Sigmoid colon (tissue), 6 donors: ENCODE measurements at regions not wholly inside any gene's neighbourhood (a gene's known extent, or its start where the extent isn't known, plus 50 kb on each side); places are given as distances from the start of the nearest gene placed in this dataset.

Experiments used
- DNase-seq: peaks from one replicate; pipeline ENCODE4 v3.0.0-alpha.2; 2019
- H3K27ac ChIP-seq, 4 donors: fragments of 200-600 bp; sonication (generic); one replicate each; pipeline ENCODE4 v1.5.1; 2016 to 2019; ENCODE audit warnings: mild to moderate bottlenecking in 1 of 4
- H3K27me3 ChIP-seq, 3 donors: fragments of 200-600 bp; sonication (generic); one replicate each; pipeline ENCODE4 v1.5.1; 2019; ENCODE audit warnings: mild to moderate bottlenecking in 1 of 3
- H3K36me3 ChIP-seq, 4 donors: fragments of 200-600 bp; sonication (generic); one replicate each; pipeline ENCODE4 v1.5.1; 2016 to 2019
- H3K4me1 ChIP-seq, 4 donors: fragments of 200-600 bp; sonication (generic); one replicate each; pipeline ENCODE4 v1.5.1; 2017 to 2019
- H3K4me3 ChIP-seq, 4 donors: fragments of 200-600 bp; sonication (generic); one replicate each; pipeline ENCODE4 v1.5.1; 2017 to 2019; ENCODE audit warnings: mild to moderate bottlenecking in 2 of 4, moderate library complexity in 1 of 4
- H3K9me3 ChIP-seq, 4 donors: fragments of 200-600 bp in 3 of 4; sonication (generic) in 3 of 4; one replicate each; pipeline versions ENCODE4 v1.5.1 to v1.6.1; 2013 to 2019
- CTCF ChIP-seq, 4 experiments: fragments of 450-650 bp in 3 of 4; fragments of 200-600 bp in 1 of 4; IDR thresholded peaks; one replicate each; pipeline ENCODE4 v1.5.1; 2016 to 2019; ENCODE audit warnings: antibody characterized with exemption in 4 of 4, mild to moderate bottlenecking in 3 of 4, moderate library complexity in 2 of 4
- EP300 ChIP-seq, 4 donors: sonication (generic); formaldehyde crosslinking; IDR thresholded peaks; one replicate each; pipeline ENCODE4 v1.6.1; 2017; ENCODE audit warnings: antibody characterized with exemption in 4 of 4
- POLR2A ChIP-seq, 2 donors: fragments of 450-650 bp; IDR thresholded peaks; one replicate each; pipeline ENCODE4 v1.6.1; 2016; ENCODE audit warnings: antibody characterized with exemption in 2 of 2, mild to moderate bottlenecking in 2 of 2, moderate library complexity in 2 of 2
- POLR2AphosphoS5 ChIP-seq, 4 donors: sonication (generic); formaldehyde crosslinking; IDR thresholded peaks; one replicate each; pipeline ENCODE4 v1.6.1; 2017; ENCODE audit warnings: antibody characterized with exemption in 4 of 4
- WGBS, 2 donors: extraction: QIAGEN DNeasy Blood & Tissue Kit; methylation state at CpG; one replicate each; pipeline ENCODE4 v1.1.7; 2013; 5-methylcytosine and 5-hydroxymethylcytosine counted together
- intact Hi-C: fragments of 100-400 bp; cut with DNase I; formaldehyde crosslinking; loops from one replicate; pipeline ENCODE4 v1.15.1; 2023
- donor health status: healthy with polysubstance abuse.
- donor health status: healthy.

GRCh38 chr12:115449526-115449925, 765.6 kb upstream of the TBX3 start:
- Histone ChIP-seq H3K4me1 (peaks cover 0 to 5% (median 2%) of the 10 kb centered on the region in 4 donors), H3K36me3 (no peaks in the 10 kb centered on the region), H3K4me3 (no peak overlapping the region), H3K9me3 (no peaks in the 10 kb centered on the region), H3K27me3 (peaks cover 0 to 27% (median 3%) of the 10 kb centered on the region in 3 donors), H3K27ac (no peak overlapping the region)
- DNase-seq: no peak
- no peak for TF ChIP-seq POLR2AphosphoS5 (IDR thresholded peaks at IDR 0.05)
- no peak for TF ChIP-seq CTCF (IDR thresholded peaks at IDR 0.05)
- TF ChIP-seq POLR2A (IDR thresholded peaks at IDR 0.05): no peak
- TF ChIP-seq EP300 (IDR thresholded peaks at IDR 0.05): no peak
- WGBS, 2 donors: 83 to 86% methylated on average over 5 of the region's 5 CpGs
- intact Hi-C loops: no loop called here

- WGBS, 2 donors: 78 to 91% methylated on average over 1 of the region's 1 CpG
- DNase-seq: no peak
- no peaks in the 10 kb centered on the region for H3K36me3 ChIP-seq
- H3K4me1 ChIP-seq: no peaks in the 10 kb centered on the region
- no peak for TF ChIP-seq POLR2A (IDR thresholded peaks at IDR 0.05)
- no peak for TF ChIP-seq POLR2AphosphoS5 (IDR thresholded peaks at IDR 0.05)
- TF ChIP-seq EP300 (IDR thresholded peaks at IDR 0.05): no peak
- TF ChIP-seq CTCF (IDR thresholded peaks at IDR 0.05): no peak
- H3K27me3 ChIP-seq: no peaks in the 10 kb centered on the region
- H3K27ac ChIP-seq: no peak overlapping the region
- intact Hi-C loops: no loop called here
- H3K4me3 ChIP-seq: no peak overlapping the region
- H3K9me3 ChIP-seq: no peaks in the 10 kb centered on the region
Measured at GRCh38 chr12:115444346-115444745, 760.4 kb upstream of the TBX3 start.

- intact Hi-C loops: no loop called here
- Histone ChIP-seq H3K36me3 (no peaks in the 10 kb centered on the region), H3K4me3 (no peak overlapping the region), H3K9me3 (no peaks in the 10 kb centered on the region), H3K27me3 (no peaks in the 10 kb centered on the region), H3K4me1 (no peaks in the 10 kb centered on the region), H3K27ac (no peak overlapping the region)
- TF ChIP-seq POLR2AphosphoS5 (IDR thresholded peaks at IDR 0.05): no peak
- TF ChIP-seq EP300 (IDR thresholded peaks at IDR 0.05): no peak
- no peak for TF ChIP-seq CTCF (IDR thresholded peaks at IDR 0.05)
- TF ChIP-seq POLR2A (IDR thresholded peaks at IDR 0.05): no peak
- no peak for DNase-seq
- 70 to 78% methylated on average over 4 of the region's 4 CpGs for WGBS, 2 donors
Measured at GRCh38 chr12:115443351-115443938, 759.5 kb upstream of the TBX3 start.

GRCh38 chr12:115440438-115440837, 756.5 kb upstream of the TBX3 start:
- no peak for TF ChIP-seq POLR2AphosphoS5 (IDR thresholded peaks at IDR 0.05)
- TF ChIP-seq CTCF (IDR thresholded peaks at IDR 0.05): no peak
- no peak for TF ChIP-seq POLR2A (IDR thresholded peaks at IDR 0.05)
- no peak for TF ChIP-seq EP300 (IDR thresholded peaks at IDR 0.05)
- Histone ChIP-seq H3K36me3 (no peaks in the 10 kb centered on the region), H3K9me3 (no peaks in the 10 kb centered on the region), H3K4me1 (no peaks in the 10 kb centered on the region), H3K27ac (no peak overlapping the region), H3K4me3 (no peak overlapping the region), H3K27me3 (no peaks in the 10 kb centered on the region)
- intact Hi-C loops: no loop called here
- DNase-seq: no peak
- 49 to 52% methylated on average over 3 of the region's 3 CpGs for WGBS, 2 donors

GRCh38 chr12:115439008-115439601, 755.1 kb upstream of the TBX3 start:
- no peak for DNase-seq
- H3K27ac ChIP-seq: no peak overlapping the region
- WGBS, 2 donors: 80 to 84% methylated on average over 2 of the region's 2 CpGs
- no peaks in the 10 kb centered on the region for H3K36me3 ChIP-seq
- H3K4me1 ChIP-seq: no peaks in the 10 kb centered on the region
- no peaks in the 10 kb centered on the region for H3K9me3 ChIP-seq
- no peak overlapping the region for H3K4me3 ChIP-seq
- TF ChIP-seq CTCF (IDR thresholded peaks at IDR 0.05): no peak
- TF ChIP-seq EP300 (IDR thresholded peaks at IDR 0.05): no peak
- TF ChIP-seq POLR2A (IDR thresholded peaks at IDR 0.05): no peak
- TF ChIP-seq POLR2AphosphoS5 (IDR thresholded peaks at IDR 0.05): no peak
- intact Hi-C loops: no loop called here
- H3K27me3 ChIP-seq: no peaks in the 10 kb centered on the region
